ENCODE measurements at regions not wholly inside any gene's neighbourhood (a gene's known extent, or its start where the extent isn't known, plus 50 kb on each side); places are given as distances from the start of the nearest gene placed in this dataset.

DNA sequence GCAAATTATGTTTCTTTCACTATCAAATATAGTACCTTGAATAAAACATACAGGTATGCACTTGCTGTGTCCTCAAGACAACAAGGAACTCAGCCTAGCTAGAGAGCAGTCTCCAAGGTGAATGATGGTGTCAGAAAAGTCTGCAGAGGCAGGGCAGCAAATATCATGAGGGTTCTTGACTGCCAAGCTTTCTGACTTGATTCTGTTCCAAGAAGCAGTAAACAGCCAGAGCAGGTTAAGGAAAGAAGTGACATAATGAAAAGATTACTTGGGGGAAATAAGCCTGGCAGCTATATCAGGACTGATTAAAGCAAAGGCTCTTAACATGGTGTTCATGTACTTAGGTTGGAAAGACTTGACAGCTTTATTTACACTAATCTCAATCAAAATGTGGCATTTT is 192.2 kb upstream of the GADL1 start:
- DNase-seq: no peak
- Histone ChIP-seq H3K27me3 (ENCODE audit: low read depth) (no peaks in the 10 kb centered on the region), H3K4me3 (no peak overlapping the region), H3K27ac (no peak overlapping the region), H3K36me3 (no peaks in the 10 kb centered on the region), H3K4me1 (no peaks in the 10 kb centered on the region), H3K9me3 (no peaks in the 10 kb centered on the region)
- TF ChIP-seq, protein P1, sequence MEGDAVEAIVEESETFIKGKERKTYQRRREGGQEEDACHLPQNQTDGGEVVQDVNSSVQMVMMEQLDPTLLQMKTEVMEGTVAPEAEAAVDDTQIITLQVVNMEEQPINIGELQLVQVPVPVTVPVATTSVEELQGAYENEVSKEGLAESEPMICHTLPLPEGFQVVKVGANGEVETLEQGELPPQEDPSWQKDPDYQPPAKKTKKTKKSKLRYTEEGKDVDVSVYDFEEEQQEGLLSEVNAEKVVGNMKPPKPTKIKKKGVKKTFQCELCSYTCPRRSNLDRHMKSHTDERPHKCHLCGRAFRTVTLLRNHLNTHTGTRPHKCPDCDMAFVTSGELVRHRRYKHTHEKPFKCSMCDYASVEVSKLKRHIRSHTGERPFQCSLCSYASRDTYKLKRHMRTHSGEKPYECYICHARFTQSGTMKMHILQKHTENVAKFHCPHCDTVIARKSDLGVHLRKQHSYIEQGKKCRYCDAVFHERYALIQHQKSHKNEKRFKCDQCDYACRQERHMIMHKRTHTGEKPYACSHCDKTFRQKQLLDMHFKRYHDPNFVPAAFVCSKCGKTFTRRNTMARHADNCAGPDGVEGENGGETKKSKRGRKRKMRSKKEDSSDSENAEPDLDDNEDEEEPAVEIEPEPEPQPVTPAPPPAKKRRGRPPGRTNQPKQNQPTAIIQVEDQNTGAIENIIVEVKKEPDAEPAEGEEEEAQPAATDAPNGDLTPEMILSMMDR (IDR thresholded peaks at IDR 0.05): no peak
- intact Hi-C loops (cut with DNase I): no loop called here
- ATAC-seq: peak; percentile 89 to 95

DNA sequence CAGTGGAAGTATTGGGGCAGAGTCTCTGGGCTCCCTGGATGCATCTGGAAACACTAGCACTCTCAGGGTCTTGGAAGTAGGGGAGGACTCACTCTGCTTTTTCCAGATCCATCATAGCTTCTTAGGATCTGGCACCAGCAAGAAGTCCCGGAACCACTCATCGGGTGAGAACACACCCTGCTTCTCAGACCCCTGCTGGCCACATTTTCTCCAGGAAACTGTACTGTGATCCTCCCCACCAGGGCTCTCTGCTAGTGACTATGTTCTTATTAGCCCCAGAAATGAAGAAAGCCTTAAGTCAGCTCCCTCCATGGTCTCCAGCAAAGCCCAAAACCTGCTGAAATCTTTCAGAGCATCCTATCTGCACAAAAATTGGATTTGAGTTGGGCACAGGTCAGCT is 197.3 kb upstream of the GADL1 start:
- intact Hi-C loops (cut with DNase I): no loop called here
- no peaks in the 10 kb centered on the region for H3K36me3 ChIP-seq
- no peaks in the 10 kb centered on the region for H3K9me3 ChIP-seq
- DNase-seq (no peak), ATAC-seq (no peak)
- TF ChIP-seq, protein P1 (IDR thresholded peaks at IDR 0.05): no peak
- no peak overlapping the region for H3K4me3 ChIP-seq
- H3K27ac ChIP-seq: no peak overlapping the region
- peaks cover 18% of the 10 kb centered on the region for H3K4me1 ChIP-seq
- no peaks in the 10 kb centered on the region for H3K27me3 ChIP-seq (ENCODE audit: low read depth)

DNA sequence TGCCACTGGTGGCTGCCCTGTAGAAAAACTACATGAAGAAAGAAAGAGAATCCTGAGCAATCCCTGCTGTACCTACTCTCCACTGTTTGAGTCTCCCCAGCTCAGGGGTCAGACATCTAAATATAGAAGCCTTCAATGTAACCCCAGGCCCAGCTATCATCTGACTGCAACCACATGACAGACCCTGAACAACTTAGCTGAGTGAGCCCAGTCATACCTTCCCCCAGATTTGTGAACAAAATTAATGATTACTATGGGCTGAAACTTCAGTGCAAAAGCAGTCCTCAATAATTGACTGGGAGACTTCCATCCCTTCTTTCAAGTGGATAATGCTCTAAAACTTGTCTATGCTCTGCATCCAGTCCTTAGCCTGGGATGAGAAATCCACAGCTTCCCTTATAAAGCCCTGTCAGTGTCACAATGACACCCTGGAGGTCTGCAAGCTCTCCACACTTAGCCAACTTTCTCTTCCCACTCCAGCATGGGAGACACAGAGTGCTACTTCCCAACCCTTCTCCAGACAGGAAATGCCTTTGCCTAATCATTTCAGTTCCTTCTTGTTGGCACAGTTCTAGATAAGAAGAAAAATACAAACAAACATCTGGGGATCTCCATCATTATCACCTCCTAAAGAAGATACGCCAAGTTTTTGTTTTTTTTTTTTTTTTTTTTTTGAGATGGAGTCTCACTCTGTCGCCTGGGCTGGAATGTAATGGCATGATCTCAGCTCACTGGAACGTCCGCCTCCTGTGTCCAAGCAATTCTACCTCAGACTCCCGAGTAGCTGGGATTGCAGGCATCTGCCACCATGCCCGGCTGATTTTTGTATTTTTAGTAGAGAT is 198.5 kb upstream of the GADL1 start:
- TF ChIP-seq, protein P1 (IDR thresholded peaks at IDR 0.05): no peak
- Histone ChIP-seq H3K36me3 (no peaks in the 10 kb centered on the region), H3K27me3 (ENCODE audit: low read depth) (no peaks in the 10 kb centered on the region), H3K27ac (no peak overlapping the region), H3K4me3 (no peak overlapping the region), H3K4me1 (peaks cover 18% of the 10 kb centered on the region), H3K9me3 (no peaks in the 10 kb centered on the region)
- DNase-seq: no peak
- peak; percentile 52 to 60 for ATAC-seq
- intact Hi-C loops (cut with DNase I): no loop called here

DNA sequence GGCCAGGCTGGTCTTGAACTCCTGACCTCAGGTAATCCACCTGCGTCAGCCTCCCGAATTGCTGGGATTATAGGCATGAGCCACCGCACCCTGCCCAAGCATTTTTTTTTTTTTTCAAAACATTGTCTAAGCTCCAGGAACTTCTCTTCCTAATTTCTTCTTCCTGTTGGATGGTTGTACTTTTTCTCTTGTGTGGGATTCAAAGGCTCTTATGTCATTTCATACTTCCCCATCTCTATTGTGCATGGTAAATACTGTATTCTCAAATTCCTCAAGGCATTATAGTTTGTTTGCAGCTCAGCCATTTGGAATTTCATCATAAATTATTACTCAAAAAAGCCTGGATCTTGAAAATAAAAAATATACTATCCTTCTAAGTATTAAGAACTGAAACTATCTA is 199.1 kb upstream of the GADL1 start:
- H3K36me3 ChIP-seq: no peaks in the 10 kb centered on the region
- no peak overlapping the region for H3K4me3 ChIP-seq
- H3K4me1 ChIP-seq: peaks cover 18% of the 10 kb centered on the region
- no peak overlapping the region for H3K27ac ChIP-seq
- TF ChIP-seq, protein P1 (IDR thresholded peaks at IDR 0.05): no peak
- H3K9me3 ChIP-seq: no peaks in the 10 kb centered on the region
- DNase-seq (no peak), ATAC-seq (no peak)
- intact Hi-C loops (cut with DNase I): no loop called here
- H3K27me3 ChIP-seq (ENCODE audit: low read depth): no peaks in the 10 kb centered on the region

DNA sequence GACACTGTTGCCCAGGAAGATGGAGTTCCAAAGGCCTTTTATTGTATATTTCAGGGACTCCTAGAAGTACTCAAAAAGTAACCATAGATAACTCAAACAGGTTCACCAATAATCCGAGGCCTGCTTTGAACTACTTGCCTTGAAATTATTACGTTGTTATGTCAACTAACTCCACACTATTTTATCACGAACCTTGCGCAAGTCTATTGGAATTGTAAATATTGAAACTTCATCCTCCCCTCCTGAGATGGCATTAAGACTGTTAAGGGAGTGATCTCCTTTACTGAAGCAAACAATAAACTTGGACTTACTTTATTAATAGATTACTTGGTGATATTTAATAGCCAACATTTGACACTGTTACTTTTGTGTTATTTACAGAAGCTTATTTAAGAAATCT is 199.6 kb upstream of the GADL1 start:
- no peaks in the 10 kb centered on the region for H3K9me3 ChIP-seq
- H3K4me1 ChIP-seq: peaks cover 18% of the 10 kb centered on the region

More for the DNA sequence above, 199.6 kb upstream of the GADL1 start:
- TF ChIP-seq, protein P1 (IDR thresholded peaks at IDR 0.05): no peak
- ATAC-seq (peak in 1 of 2 donors; percentile 63), DNase-seq (no peak)
- Histone ChIP-seq H3K36me3 (no peaks in the 10 kb centered on the region), H3K27ac (no peak overlapping the region), H3K4me3 (no peak overlapping the region), H3K27me3 (ENCODE audit: low read depth) (no peaks in the 10 kb centered on the region)
- intact Hi-C loops (cut with DNase I): no loop called here
